ENCODE measurements at regions not wholly inside any gene's neighbourhood (a gene's known extent, or its start where the extent isn't known, plus 50 kb on each side); places are given as distances from the start of the nearest gene placed in this dataset.

- no peak for DNase-seq
Measured at GRCh38 chr20:22305381-22305780, 279.0 kb downstream of the FOXA2 start.

- DNase-seq = no peak
Measured at GRCh38 chr20:22303523-22303922, 280.8 kb downstream of the FOXA2 start.

GRCh38 chr20:22302039-22302438 is 282.3 kb downstream of the FOXA2 start:
- DNase-seq = no peak

- DNase-seq = no peak
Measured at GRCh38 chr20:22293886-22294285, 290.5 kb downstream of the FOXA2 start.

GRCh38 chr20:22289442-22289841 is 294.9 kb downstream of the FOXA2 start:
- DNase-seq = no peak

- no peak for DNase-seq
Measured at GRCh38 chr20:22288957-22289356, 295.4 kb downstream of the FOXA2 start.

- no peak for DNase-seq
Measured at GRCh38 chr20:22288156-22288555, 296.2 kb downstream of the FOXA2 start.

GRCh38 chr20:22285555-22285954 is 298.8 kb downstream of the FOXA2 start:
- no peak for DNase-seq

GRCh38 chr20:22282696-22283095 is 301.7 kb downstream of the FOXA2 start:
- no peak for DNase-seq

GRCh38 chr20:22274330-22274729 is 310.0 kb downstream of the FOXA2 start:
- no peak for DNase-seq

- no peak for DNase-seq
Measured at GRCh38 chr20:22268675-22269074, 315.7 kb downstream of the FOXA2 start.

- no peak for DNase-seq
Measured at GRCh38 chr20:22264917-22265316, 319.5 kb downstream of the FOXA2 start.

- DNase-seq = no peak
Measured at GRCh38 chr20:22260506-22260905, 323.9 kb downstream of the FOXA2 start.

GRCh38 chr20:22257912-22258311 is 326.5 kb downstream of the FOXA2 start:
- no peak for DNase-seq

- DNase-seq = peak; percentile 2
Measured at GRCh38 chr20:22248051-22248667, 336.2 kb downstream of the FOXA2 start.

GRCh38 chr20:22245139-22245538 is 339.2 kb downstream of the FOXA2 start:
- DNase-seq = no peak

- DNase-seq = no peak
Measured at GRCh38 chr20:22243067-22243466, 341.3 kb downstream of the FOXA2 start.

- DNase-seq = no peak
Measured at GRCh38 chr20:22241609-22242008, 342.8 kb downstream of the FOXA2 start.

GRCh38 chr20:22232923-22233322 is 351.4 kb downstream of the FOXA2 start:
- DNase-seq = no peak

- no peak for DNase-seq
Measured at GRCh38 chr20:22232473-22232872, 351.9 kb downstream of the FOXA2 start.

GRCh38 chr20:22226849-22227700 is 357.3 kb downstream of the FOXA2 start:
- no peak for DNase-seq

- DNase-seq = no peak
Measured at GRCh38 chr20:22223236-22223635, 361.1 kb downstream of the FOXA2 start.

GRCh38 chr20:22217712-22218352 is 366.5 kb downstream of the FOXA2 start:
- no peak for DNase-seq

- DNase-seq = no peak
Measured at GRCh38 chr20:22216984-22217383, 367.4 kb downstream of the FOXA2 start.

All from hematopoietic multipotent progenitor cell treated with erythropoietin and hydrocortisone succinate and interleukin-3 and kit ligand, for 8 days (in vitro differentiated cells).